ENCODE measurements at regions not wholly inside any gene's neighbourhood (a gene's known extent, or its start where the extent isn't known, plus 50 kb on each side); places are given as distances from the start of the nearest gene placed in this dataset.

DNA sequence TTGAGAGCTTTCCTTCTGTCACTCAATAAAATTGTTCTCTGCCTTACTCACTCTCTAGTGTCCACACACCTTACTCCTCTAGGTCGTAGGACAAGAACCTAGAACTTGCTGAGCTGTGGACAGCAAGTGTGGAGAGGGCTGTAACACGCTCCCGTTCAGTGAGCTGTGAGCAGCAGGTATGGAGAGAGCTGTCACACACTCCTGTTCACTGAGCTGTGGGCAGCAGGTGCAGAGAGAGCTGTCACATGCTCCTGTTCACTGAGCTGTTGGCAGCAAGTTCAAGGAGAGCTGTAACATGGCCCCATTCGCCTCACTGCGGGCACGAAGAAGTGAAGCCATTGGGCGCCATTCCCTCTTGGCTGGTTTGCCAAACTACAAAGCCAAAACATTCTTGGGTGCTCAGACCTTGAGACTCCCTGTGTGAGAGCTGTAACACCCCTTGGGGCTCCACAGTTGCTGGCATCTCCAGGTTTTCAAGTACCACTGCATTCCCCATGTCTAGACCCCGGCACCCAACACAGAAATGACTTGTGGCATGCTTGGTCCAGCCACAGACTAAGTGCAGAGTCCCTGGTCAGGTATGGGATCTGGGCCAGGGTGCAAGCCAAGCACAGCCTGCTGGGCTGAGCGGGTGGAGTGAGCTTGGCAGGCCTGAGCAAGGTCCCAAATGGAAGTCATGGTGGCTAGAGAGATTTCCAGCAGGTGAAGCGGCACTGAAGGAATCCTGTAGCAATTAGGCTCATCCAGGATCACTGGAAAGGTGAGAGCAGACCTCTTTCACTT, 608.0 kb upstream of the CDH8 start:
- no peaks in the 10 kb centered on the region for H3K36me3 Mint-ChIP-seq
- no peaks in the 10 kb centered on the region for H3K27me3 Mint-ChIP-seq
- no peak overlapping the region for H3K4me3 Mint-ChIP-seq
- DNase-seq (no peak), ATAC-seq (replicated peaks) (no peak)
- peaks cover 5 to 15% of the 10 kb centered on the region in 2 donors for H3K9me3 Mint-ChIP-seq
- no peak overlapping the region for H3K27ac Mint-ChIP-seq
- H3K4me1 Mint-ChIP-seq: peaks cover 0 to 2% of the 10 kb centered on the region in 2 donors

DNA sequence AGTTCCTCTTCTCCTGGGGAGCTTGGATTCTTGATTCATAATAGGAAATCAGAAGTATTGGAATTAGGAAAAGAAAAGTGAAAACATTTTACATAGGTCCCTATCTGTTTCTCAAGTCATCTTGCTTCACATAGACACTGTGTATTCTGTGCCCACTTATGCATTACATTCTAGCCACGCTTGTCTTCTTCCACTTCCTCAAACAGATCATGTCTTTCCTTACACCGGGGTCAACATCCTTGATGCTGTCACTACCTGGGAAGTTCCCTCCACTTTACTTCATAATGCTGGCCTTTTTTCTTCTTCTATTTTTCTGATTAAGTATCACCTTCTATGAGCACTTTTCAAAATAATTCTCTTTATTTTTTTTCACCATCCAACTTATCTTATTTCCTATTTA, 606.4 kb upstream of the CDH8 start:
- peak in 1 of 2 donors; percentile 46 for ATAC-seq (replicated peaks)
- Mint-ChIP-seq H3K9me3 (peaks cover 4 to 13% of the 10 kb centered on the region in 2 donors), H3K4me3 (no peak overlapping the region), H3K4me1 (peaks cover 0 to 2% of the 10 kb centered on the region in 2 donors), H3K36me3 (no peaks in the 10 kb centered on the region), H3K27me3 (no peaks in the 10 kb centered on the region), H3K27ac (no peak overlapping the region)
- DNase-seq: no peak

DNA sequence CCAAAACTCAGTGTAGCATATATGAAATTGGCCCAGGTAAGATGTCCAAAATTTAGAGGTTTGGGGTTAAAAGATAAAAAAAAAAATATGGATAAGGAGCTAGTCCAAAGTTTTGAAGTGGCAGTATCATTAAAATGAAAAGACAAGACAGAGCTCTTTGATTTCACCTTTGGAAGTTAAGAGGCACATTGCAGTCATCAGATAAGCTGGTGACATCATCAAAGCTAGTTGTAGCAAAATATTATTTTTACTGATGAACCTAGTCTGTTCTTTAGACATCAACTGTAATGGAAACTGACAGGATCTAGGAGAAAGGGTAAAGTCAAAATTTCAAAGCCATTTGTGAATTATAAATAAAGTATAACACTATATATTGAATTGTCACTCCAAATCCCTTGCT, 603.7 kb upstream of the CDH8 start:
- no peaks in the 10 kb centered on the region for H3K27me3 Mint-ChIP-seq
- ATAC-seq (replicated peaks) (no peak), DNase-seq (no peak)
- H3K36me3 Mint-ChIP-seq: no peaks in the 10 kb centered on the region
- no peak overlapping the region for H3K4me3 Mint-ChIP-seq
- no peak overlapping the region for H3K27ac Mint-ChIP-seq
- H3K4me1 Mint-ChIP-seq: peaks cover 0 to 2% of the 10 kb centered on the region in 2 donors
- H3K9me3 Mint-ChIP-seq: peaks cover 4 to 6% of the 10 kb centered on the region in 2 donors

DNA sequence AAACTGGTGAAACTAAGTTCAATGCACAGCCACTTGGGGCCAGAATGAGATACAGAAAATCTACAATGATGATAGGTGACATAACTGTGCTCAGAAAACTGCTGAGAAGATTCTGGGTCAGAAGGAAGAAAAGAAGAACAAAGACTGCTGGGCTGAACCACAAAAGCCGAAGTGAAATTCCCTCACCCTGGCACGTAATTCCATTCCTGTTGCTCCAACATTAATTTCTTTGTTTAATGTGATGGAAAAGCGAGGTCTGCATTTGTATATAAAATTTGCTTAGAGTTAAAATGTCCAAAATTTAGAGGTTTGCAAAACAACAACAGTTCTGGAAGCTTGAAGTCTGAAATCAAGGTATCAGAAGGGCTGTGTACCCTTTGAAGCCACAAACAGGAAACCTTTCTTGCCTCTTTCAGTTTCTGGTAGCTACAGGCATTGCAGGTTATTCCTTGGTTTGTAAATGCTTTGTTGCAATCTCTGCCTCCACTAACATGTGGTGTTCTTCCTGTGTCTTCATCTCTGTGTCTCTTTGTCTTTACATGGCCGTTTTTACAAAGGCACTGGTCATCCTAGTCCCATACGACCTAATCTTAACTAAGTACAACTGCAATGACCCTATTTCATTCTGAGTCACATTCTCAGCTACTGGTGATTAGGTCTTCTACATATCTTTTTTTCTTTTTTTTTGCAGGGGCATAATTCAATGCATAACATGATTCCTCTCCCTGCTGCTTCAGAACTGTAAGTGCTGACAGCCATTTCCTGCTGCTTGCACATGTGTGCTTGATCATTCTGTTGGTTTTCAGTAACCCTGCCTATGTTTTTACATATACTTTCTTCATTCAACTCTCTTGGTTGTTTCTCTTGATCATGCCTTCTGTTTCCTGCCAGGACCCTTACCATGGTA, 603.0 kb upstream of the CDH8 start:
- Mint-ChIP-seq H3K36me3 (no peaks in the 10 kb centered on the region), H3K4me3 (no peak overlapping the region), H3K4me1 (peaks cover 0 to 2% of the 10 kb centered on the region in 2 donors), H3K27ac (no peak overlapping the region), H3K27me3 (no peaks in the 10 kb centered on the region), H3K9me3 (peaks cover 4 to 6% of the 10 kb centered on the region in 2 donors)
- peak in 1 of 2 donors; percentile 43 for ATAC-seq (replicated peaks)
- no peak for DNase-seq

DNA sequence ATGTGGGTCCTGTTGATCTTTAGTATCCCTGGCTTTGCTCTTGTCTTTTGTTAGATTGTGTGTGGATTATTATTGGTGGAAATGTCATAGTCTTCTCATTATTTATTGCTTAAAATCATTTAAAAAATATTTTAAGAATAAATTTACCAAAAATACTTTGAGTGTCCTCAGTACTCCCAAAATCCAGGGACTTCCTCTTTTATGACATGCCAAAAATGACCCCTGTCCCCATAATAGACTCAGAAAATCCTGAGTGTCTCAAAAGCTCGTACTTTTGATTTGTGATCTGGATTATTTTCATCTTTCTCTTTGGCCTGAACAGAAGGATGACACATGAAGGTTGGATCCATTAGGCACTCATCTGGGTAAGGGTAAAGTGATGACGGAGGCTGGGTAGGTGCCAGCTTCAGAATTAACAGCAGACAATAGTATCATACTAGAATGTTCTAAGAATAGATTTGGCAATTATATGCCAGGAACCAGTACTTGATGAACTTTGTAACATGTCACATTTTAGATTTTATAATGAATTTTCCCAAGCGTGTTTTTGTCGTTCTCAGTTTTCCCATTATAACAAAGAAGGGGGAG, 602.2 kb upstream of the CDH8 start:
- Mint-ChIP-seq H3K9me3 (peaks cover 3 to 4% of the 10 kb centered on the region in 2 donors), H3K4me3 (no peak overlapping the region), H3K36me3 (no peaks in the 10 kb centered on the region), H3K27ac (no peak overlapping the region), H3K4me1 (peaks cover 0 to 2% of the 10 kb centered on the region in 2 donors), H3K27me3 (no peaks in the 10 kb centered on the region)
- ATAC-seq (replicated peaks) (no peak), DNase-seq (no peak)

DNA sequence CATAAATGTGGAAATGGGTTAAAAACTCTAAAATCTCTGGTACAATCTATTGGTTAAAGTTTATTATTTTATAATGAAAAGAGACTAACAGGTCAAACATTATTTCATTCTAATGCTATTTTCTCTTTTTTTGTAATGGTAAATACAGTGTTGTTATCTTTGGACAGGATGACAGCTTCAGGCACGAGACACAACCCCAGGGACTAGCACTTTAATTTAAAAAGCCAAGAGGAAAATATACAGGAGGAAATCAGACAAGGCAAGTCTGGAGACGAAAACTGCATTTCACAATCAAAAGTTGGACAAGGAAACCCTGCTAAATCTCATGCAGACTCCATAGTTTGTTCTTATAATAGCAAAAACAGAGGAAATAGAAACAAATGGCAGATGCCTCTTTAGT, 589.1 kb upstream of the CDH8 start:
- no peak for DNase-seq
- H3K4me3 Mint-ChIP-seq: no peak overlapping the region
- no peak overlapping the region for H3K27ac Mint-ChIP-seq
- H3K4me1 Mint-ChIP-seq: no peaks in the 10 kb centered on the region
- no peaks in the 10 kb centered on the region for H3K36me3 Mint-ChIP-seq
- no peak for ATAC-seq (replicated peaks)
- H3K9me3 Mint-ChIP-seq: peaks cover 3 to 12% of the 10 kb centered on the region in 2 donors
- no peaks in the 10 kb centered on the region for H3K27me3 Mint-ChIP-seq

DNA sequence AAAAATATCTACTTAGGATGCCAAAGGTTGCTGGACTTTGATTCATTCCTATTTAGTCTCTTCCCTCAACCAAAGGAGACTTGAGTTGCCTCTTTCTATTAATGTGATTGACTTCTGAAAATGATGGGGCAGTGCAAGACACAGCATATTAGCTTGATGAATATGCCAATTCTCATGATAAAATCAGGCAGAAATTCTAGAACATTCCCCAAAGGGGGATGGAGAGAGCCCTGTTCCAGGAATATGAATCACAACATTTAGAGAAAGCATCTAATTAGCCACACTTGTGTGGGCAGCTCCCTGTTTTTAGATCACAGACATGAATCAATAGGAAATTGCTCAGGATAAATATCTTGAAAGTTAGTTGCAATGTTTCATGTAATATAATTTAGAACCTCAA, 584.0 kb upstream of the CDH8 start:
- no peak for DNase-seq
- H3K4me1 Mint-ChIP-seq: no peaks in the 10 kb centered on the region
- H3K4me3 Mint-ChIP-seq: no peak overlapping the region
- H3K27me3 Mint-ChIP-seq: no peaks in the 10 kb centered on the region
- peaks cover 0 to 10% of the 10 kb centered on the region in 2 donors for H3K9me3 Mint-ChIP-seq
- ATAC-seq (replicated peaks): no peak
- H3K27ac Mint-ChIP-seq: no peak overlapping the region
- no peaks in the 10 kb centered on the region for H3K36me3 Mint-ChIP-seq

DNA sequence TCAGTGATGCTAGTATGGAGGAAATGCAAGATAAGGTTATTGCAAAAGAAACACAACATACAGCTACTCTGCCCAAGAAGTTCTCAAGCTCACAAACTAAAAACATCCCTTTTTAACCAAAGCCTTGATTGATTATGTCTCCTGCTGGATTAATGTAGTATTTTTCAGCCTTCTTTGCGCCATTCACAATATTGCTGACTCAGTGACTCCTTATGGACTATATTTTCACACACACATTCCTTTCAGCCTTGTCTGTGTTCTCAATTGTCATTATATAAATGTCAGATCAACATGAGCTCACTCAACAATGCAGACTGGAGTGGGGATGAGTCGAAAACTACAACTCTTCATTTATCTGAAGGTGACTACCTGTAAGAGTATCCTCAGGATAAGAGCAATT, 579.3 kb upstream of the CDH8 start:
- Mint-ChIP-seq H3K9me3 (peaks cover 0 to 13% of the 10 kb centered on the region in 2 donors), H3K27ac (no peak overlapping the region), H3K36me3 (no peaks in the 10 kb centered on the region), H3K4me3 (no peak overlapping the region), H3K4me1 (no peaks in the 10 kb centered on the region), H3K27me3 (no peaks in the 10 kb centered on the region)
- DNase-seq (no peak), ATAC-seq (replicated peaks) (no peak)

DNA sequence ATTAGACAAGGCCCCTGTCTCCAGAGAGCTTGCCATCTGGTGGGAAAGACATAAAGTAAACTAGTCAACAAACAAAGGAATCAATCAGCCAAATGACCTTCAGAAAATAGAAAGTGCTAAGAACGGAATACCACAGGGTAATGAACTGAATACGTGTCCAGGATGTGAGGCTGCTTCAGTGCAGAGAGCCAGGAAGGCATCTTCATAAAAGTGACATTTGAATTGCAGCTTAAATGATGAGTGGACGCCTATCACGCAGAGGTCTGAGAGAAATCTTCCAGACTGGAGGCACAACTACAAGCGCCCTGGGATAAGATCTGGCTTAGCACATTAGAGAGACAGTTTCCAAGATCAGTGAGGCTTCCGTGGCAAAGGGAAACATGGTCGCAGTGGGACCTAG, 574.1 kb upstream of the CDH8 start:
- ATAC-seq (replicated peaks) (no peak), DNase-seq (no peak)
- Mint-ChIP-seq H3K27ac (no peak overlapping the region), H3K27me3 (no peaks in the 10 kb centered on the region), H3K36me3 (no peaks in the 10 kb centered on the region), H3K4me3 (no peak overlapping the region), H3K4me1 (no peaks in the 10 kb centered on the region), H3K9me3 (peaks cover 6 to 9% of the 10 kb centered on the region in 2 donors)

DNA sequence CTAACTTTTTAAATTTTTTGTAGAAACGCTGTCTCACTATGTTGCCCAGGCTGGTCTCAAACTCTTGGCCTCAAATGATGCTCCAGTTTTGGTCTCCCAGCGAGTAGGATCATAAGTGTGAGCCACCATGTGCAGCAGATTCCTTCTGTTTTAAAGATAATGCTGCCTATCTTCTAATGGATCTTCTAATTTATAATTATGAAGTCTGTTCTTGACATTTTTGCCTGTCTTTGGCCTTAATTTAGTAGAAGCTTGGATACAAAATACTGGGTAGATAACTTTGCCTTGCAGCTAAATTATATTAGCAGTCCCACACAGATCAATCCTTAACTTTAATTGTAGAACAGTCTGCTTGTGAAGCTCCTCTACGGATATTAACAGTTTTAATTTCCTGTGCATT, 566.6 kb upstream of the CDH8 start:
- H3K27me3 Mint-ChIP-seq: no peaks in the 10 kb centered on the region
- no peak overlapping the region for H3K4me3 Mint-ChIP-seq
- no peaks in the 10 kb centered on the region for H3K36me3 Mint-ChIP-seq
- H3K4me1 Mint-ChIP-seq: no peaks in the 10 kb centered on the region
- no peak overlapping the region for H3K27ac Mint-ChIP-seq
- peaks cover 3 to 4% of the 10 kb centered on the region in 2 donors for H3K9me3 Mint-ChIP-seq
- DNase-seq (no peak), ATAC-seq (replicated peaks) (no peak)

DNA sequence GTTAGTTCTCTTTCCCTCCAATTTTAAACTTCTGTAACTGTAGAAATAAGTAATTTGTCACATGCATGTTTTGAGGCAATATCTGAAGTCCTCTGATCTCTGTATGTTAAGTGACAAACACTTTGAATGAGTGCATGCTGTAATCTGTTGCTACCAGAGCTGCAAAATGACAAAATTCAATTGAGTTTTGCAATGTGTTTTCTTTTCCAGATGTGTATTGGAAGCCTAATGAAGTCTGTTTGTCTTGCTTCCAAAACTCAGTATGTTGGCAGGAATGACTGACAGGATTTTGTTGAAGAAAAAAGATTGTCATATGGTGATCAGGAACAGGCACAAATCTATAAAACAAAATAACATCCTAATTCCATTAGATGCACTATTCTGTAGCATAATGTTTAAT, 561.6 kb upstream of the CDH8 start:
- ATAC-seq (replicated peaks) (no peak), DNase-seq (no peak)
- Mint-ChIP-seq H3K36me3 (no peaks in the 10 kb centered on the region), H3K4me3 (no peak overlapping the region), H3K4me1 (no peaks in the 10 kb centered on the region), H3K27ac (no peak overlapping the region), H3K9me3 (peaks cover 4% of the 10 kb centered on the region in 2 donors), H3K27me3 (no peaks in the 10 kb centered on the region)

DNA sequence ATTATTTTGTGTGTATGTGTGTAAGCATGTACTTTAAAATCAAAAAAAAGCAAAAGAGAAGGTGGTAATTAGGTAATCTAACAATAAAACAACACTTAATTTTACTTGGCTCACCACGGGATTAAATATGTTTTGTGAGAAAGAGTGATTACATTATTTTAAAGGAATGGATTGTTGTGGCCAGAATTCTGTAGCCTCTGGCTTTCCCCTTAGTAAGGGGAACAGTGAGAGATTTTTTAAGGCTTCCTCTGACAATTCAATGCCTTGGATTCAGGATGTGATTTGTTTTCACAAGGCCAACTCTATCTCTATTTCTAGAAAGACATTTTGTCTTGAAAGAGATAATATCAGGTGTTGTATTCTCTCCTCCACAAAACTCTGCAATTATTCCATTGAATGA, 560.3 kb upstream of the CDH8 start:
- Mint-ChIP-seq H3K36me3 (no peaks in the 10 kb centered on the region), H3K27me3 (no peaks in the 10 kb centered on the region), H3K27ac (no peak overlapping the region), H3K4me3 (no peak overlapping the region), H3K4me1 (no peaks in the 10 kb centered on the region), H3K9me3 (peaks cover 4% of the 10 kb centered on the region in 2 donors)
- no peak for ATAC-seq (replicated peaks)
- DNase-seq: no peak

DNA sequence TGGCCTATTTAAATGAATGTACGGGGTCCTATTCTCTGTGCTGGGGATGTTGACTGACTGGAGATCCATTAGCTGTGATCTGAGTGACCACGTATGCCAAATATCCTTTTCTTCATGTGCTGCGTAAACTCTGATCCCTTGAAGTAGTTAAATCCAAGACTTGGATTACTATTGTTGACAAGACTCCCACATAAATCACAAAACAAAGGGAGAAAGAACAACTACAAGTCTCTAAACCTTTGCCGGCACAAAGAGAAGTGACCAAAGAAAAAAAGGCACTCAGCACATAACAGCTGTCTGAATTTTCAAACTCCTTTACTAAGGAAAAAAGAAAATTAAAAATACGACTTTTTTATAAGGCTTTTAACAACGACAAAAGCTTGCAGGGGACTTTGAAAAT, 559.9 kb upstream of the CDH8 start:
- ATAC-seq (replicated peaks) (no peak), DNase-seq (no peak)
- peaks cover 4% of the 10 kb centered on the region in 2 donors for H3K9me3 Mint-ChIP-seq
- H3K4me1 Mint-ChIP-seq: no peaks in the 10 kb centered on the region
- no peak overlapping the region for H3K4me3 Mint-ChIP-seq
- H3K36me3 Mint-ChIP-seq: no peaks in the 10 kb centered on the region
- H3K27me3 Mint-ChIP-seq: no peaks in the 10 kb centered on the region
- no peak overlapping the region for H3K27ac Mint-ChIP-seq

DNA sequence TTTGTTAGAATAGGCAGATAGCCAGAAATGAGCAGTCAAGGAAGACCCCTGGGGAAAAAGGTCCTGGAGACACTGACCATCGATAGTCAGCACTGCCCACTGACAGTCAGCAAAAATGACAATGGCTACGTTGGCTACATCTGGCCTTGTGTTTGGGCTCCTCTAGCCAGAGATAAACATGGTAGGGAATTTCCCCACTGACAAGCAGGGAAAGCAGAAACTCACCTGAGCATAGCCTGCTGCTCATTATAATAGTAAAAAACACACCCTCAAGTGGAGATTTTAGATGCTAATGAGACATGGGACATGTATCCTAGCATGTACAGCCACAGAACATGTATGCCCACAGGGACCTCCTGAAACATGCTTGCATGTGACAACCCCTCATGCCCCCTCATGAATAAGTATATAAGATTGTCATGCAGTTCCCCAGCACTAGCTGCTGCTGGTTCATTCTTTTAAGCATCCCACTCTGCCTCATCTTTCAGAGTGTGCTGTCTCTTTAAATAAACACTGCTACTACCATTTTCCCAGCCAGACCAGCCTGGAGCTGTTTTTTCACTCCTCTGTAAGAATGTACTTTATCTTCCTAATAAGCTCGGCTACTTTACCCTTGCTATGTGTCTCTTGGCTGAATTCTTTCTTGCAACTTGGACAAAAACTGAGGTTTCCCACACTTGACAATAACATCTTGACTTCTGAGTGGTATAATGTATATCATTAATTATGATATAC, 550.1 kb upstream of the CDH8 start:
- DNase-seq: no peak
- Mint-ChIP-seq H3K27me3 (no peaks in the 10 kb centered on the region), H3K36me3 (no peaks in the 10 kb centered on the region), H3K4me1 (no peaks in the 10 kb centered on the region), H3K9me3 (peaks cover 2 to 8% of the 10 kb centered on the region in 2 donors), H3K4me3 (no peak overlapping the region), H3K27ac (no peak overlapping the region)
- ATAC-seq (replicated peaks): no peak
